DMS79 treated with DMSO at 0.1 percent for 48 hours (cell line): ENCODE measurements at regions not wholly inside any gene's neighbourhood (a gene's known extent, or its start where the extent isn't known, plus 50 kb on each side); places are given as distances from the start of the nearest gene placed in this dataset.
"Not testable (repeated sequence)": the region's sequence is repeated elsewhere in the genome, so short reads cannot be mapped to it uniquely, and the experiment has no call there.

Experiments
- DNase-seq: peaks from one replicate; lab custom pipeline; 2025; lab: John Stamatoyannopoulos, UW

DNA sequence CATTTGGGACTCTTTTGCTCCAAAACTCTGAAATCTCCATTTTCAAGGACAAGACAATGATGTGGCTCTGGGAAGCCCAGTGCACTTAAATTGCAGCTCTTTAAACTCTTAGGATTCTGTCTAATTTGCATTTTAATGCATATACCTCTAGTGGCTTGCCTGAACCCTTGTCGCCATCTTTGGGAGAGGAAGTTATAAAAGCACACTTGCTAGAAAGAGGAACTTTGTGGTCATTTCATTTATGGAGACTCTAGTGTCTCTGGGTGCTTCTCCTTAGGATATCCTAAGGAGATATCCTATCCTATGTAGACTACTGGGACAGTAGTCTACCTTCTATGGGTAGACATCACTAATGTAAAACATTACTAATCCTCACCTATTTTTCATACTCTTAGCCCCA lies 77.3 kb upstream of the SLC1A3 start:
- no peak for DNase-seq

DNA sequence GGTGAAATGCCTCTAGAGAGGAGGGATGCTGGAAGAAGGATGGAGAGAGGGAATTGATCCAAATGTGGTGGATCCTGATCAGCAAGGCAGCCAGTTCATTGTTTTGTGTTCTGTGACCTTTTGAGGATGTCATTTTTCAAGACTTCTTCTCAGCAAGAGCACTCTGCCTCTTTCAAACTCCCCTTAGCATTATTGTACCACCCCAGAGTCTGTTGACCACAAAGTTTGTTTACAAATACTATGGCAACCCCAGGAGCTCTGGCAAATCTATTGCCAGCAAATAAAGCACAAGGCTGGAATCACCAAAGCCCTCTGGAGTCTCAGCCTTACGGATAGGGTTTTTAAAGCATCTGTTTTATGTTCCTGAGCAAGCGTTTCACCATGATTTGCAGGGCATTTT lies 76.2 kb upstream of the SLC1A3 start:
- DNase-seq = no peak

DNA sequence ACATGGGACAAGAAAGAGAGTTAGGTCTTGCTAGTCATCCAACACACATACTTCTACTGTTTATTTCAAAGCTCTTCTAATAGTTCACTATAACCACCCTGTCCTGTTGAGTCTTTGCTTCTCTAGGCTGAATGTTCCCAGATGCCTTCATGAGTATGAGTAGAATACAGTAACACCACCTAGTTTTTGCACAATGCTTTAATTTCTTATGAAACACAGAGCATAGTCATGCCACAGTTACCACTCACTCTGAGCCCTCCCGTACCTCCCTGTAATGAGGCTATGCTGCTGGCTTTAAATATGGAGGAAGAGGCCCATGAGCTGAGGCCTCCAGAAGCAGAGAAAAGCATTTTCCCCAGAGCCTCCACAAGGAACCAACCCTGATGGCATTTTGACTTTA lies 75.0 kb upstream of the SLC1A3 start:
- no peak for DNase-seq

DNA sequence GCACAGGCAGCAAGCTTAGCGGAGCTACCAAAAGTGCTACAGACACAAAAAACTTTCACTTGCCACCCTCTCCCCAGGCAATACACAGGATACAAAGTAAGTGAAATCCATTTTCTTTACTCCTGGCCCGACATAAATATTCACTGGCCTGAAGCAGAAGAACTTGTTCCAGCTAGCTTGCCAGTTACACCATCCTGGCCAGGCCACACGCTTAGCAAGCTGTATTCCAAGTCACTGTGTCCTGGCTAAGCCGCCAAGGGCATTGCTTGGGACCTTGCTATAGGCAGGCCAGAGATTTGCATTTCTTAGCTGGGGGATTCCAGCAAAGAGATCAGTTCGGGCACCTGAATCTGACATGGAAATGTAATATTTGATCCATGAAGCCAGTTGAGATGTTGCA lies 71.0 kb upstream of the SLC1A3 start:
- no peak for DNase-seq

DNA sequence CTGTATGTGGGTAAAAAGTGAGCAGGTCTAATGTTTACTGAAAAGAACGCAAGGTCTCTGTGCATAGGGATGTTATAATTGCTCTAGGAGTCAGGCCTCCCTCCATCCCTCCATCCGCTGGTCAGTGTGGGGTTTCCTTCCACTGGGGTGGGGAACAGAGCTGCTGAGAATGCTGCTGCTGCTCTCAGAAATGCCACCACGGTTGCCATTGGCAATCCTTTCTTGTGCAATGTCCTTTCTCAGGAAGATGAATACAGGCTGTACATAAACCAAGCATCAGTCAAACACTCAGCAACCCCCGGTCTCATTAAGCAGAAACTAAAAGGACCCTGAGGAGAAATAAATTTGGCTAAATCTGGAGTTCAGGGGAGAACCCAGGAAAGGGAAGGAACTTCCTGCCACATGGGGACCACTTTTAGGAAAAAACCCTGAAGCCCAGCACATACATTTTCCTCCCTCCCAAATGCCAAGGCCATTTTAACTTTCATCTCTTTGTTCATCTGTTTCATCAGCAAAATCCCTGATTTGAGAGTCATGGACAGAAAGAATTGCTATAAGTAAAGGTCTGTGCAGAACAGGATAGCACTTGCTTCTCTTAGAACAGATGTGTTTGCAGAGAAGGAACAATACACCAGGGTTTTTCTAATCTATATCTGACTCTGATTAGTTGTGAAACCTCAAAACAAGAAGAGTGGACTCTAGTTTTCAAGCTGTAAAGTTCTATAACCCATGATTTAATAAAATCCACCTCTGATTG lies 70.4 kb upstream of the SLC1A3 start:
- no peak for DNase-seq

DNA sequence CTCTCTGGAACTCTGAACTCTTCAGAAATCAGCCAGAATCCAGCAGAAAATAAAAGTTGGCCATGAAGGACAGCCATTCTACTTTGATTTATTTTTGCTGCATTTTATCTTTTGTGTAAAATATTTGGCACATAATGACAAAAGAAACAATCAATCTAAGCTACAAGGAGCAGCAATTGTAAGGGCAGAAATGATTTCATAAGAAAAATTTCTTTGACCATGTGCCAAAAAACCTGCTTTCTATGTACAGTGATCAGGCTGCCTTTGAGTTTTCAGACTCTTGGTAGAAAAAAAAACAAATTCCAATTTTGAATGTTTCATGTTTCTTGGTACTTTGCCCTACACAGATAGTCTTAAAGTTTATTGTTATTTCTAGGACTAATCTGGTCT lies 69.8 kb upstream of the SLC1A3 start:
- DNase-seq = no peak

DNA sequence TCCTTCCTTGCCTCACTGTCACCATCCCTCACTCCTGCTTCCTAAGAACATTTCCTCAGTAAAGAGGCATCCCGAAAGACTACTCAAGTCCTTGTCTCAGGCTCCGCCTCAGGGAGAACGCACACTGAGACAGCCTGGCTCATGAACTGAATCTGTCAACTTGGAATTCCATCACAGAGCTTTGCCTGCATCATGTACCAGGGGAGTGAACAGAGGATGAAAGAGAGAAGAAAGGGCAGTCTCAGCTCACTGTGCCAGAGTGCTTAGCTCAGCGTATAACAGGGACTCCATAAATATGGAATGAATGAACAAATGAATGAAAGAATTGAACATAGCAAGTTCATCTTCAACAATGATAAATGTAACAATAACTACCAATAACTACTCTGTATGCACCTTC lies 68.7 kb upstream of the SLC1A3 start:
- DNase-seq = no peak

DNA sequence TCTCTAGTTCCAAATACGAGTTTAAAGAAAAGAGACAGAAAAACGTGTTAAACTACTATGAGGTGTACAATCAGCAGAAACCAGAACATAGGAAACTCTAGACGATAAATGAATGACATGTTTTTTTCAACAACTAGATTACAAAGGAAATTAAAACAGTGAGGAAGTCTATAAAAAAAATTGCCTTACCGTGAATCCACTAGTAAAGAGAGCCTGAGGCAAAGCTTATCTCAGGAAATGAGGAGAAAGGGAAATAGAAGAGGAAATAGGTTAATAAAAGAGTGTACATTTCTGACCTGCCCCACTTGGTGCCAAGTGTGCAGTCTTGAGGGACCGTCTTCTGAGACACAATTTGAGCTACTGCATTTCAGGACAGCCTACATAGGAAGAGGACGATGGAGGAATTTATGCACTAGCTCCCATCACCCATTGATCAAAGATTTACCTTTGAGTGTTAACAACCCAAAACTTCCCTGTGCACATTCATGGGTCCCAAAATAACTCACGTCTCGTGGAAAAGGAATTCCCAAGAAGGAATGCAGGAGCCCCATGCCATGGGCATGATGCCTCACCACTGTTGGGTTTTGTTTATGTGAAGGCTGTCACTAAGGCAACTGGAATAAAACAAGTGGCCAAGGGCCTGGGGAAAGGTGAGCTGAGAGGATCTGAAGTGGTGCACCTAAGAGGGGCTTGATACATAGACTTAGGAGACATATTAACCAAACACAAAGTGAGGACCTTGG lies 53.6 kb upstream of the SLC1A3 start:
- DNase-seq = no peak

DNA sequence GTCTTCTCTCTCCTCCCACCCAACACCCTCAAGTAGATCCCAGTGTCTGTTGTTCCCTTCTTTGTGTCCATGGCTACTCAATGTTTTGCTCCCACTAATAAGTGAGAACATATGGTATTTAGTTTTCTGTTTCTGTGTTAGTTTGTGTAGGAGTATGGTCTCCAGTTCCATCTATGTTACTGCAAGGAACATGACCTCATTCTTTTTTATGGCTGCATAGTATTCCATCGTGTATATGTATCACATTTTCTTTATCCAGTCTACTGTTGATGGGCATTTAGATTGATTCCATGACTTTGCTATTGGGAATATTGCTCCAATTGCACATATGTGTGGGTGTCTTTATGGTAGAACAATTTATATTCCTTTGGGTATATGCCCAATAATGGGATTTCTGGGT lies 51.4 kb upstream of the SLC1A3 start:
- DNase-seq = not testable (repeated sequence)
